Ascending aorta (tissue), 2 donors: ENCODE measurements at regions not wholly inside any gene's neighbourhood (a gene's known extent, or its start where the extent isn't known, plus 50 kb on each side); places are given as distances from the start of the nearest gene placed in this dataset.

Source experiments
- DNase-seq, 2 donors: peaks; one replicate each; pipeline ENCODE4 v3.0.0-alpha.2; 2019; ENCODE audit warnings: low spot score in 2 of 2
- H3K27ac ChIP-seq, 2 donors: fragments of 200-600 bp; sonication (generic); one replicate each; pipeline ENCODE4 v1.5.1; 2016 to 2017; ENCODE audit warnings: mild to moderate bottlenecking in 1 of 2
- H3K27me3 ChIP-seq: fragments of 200-600 bp; sonication (generic); one replicate; pipeline ENCODE4 v1.5.1; 2017
- H3K36me3 ChIP-seq, 2 donors: fragments of 200-600 bp; sonication (generic); one replicate each; pipeline ENCODE4 v1.5.1; 2016
- H3K4me1 ChIP-seq, 2 donors: fragments of 200-600 bp; sonication (generic); one replicate each; pipeline ENCODE4 v1.5.1; 2016 to 2017; ENCODE audit warnings: mild to moderate bottlenecking in 1 of 2
- H3K4me3 ChIP-seq, 2 donors: fragments of 200-600 bp; sonication (generic); one replicate each; pipeline ENCODE4 v1.5.1; 2016 to 2017; ENCODE audit warnings: mild to moderate bottlenecking in 1 of 2
- H3K9me3 ChIP-seq, 2 donors: fragments of 200-600 bp; sonication (generic); one replicate each; pipeline ENCODE4 v1.5.1; 2016
- intact Hi-C: fragments of 100-400 bp; cut with DNase I; formaldehyde crosslinking; loops from one replicate; pipeline ENCODE4 v1.15.1; 2023
- TF ChIP-seq, protein P1 (sequence below), 3 experiments: fragments of 200-600 bp in 2 of 3; fragments of 450-650 bp in 1 of 3; sonication (generic) in 2 of 3; IDR thresholded peaks; one replicate each; pipeline ENCODE4 v1.5.1; 2016 to 2019; ENCODE audit warnings: antibody characterized with exemption in 3 of 3, mild to moderate bottlenecking in 1 of 3, moderate library complexity in 1 of 3

DNA sequence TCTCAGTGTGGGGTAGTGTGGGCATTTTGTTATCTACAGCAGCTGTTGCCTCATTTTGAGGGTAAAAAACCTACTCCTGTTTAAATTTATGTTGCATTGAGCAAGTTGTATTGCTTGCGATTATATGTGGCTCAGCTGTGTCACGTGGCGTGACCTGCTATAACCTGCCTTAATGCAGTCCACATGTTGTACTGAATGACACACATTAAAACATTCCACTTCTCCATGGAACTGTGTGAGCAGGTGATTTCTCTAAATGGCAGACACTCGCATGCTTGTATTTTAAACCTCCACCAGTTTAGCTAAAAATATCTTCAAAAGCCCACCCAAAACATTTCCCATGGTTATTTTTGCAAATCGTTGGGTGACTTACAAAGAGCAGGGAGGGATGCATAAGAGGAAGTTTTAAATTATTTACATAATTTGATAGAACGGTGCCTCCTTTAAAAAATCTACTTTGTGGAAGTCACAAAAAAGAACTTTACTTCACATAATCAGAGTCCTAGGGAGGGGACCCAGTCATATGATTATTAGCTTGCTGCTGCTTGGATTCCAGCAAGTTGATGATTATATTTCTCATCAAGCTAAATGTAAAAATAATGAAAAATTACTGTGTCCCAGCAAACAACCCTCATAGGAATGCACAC is 163.3 kb upstream of the ZEB2 start:
- H3K27me3 ChIP-seq: no peaks in the 10 kb centered on the region
- intact Hi-C loops: no loop called here
- H3K36me3 ChIP-seq: no peaks in the 10 kb centered on the region
- no peak for DNase-seq
- no peak overlapping the region for H3K27ac ChIP-seq
- TF ChIP-seq, protein P1, sequence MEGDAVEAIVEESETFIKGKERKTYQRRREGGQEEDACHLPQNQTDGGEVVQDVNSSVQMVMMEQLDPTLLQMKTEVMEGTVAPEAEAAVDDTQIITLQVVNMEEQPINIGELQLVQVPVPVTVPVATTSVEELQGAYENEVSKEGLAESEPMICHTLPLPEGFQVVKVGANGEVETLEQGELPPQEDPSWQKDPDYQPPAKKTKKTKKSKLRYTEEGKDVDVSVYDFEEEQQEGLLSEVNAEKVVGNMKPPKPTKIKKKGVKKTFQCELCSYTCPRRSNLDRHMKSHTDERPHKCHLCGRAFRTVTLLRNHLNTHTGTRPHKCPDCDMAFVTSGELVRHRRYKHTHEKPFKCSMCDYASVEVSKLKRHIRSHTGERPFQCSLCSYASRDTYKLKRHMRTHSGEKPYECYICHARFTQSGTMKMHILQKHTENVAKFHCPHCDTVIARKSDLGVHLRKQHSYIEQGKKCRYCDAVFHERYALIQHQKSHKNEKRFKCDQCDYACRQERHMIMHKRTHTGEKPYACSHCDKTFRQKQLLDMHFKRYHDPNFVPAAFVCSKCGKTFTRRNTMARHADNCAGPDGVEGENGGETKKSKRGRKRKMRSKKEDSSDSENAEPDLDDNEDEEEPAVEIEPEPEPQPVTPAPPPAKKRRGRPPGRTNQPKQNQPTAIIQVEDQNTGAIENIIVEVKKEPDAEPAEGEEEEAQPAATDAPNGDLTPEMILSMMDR (IDR thresholded peaks at IDR 0.05): no peak
- H3K9me3 ChIP-seq: no peaks in the 10 kb centered on the region
- H3K4me1 ChIP-seq: no peaks in the 10 kb centered on the region
- no peak overlapping the region for H3K4me3 ChIP-seq

GRCh38 chr2:144682248-144682647 is 162.3 kb upstream of the ZEB2 start:
- Histone ChIP-seq H3K4me3 (no peak overlapping the region), H3K27ac (no peak overlapping the region), H3K36me3 (no peaks in the 10 kb centered on the region), H3K4me1 (no peaks in the 10 kb centered on the region), H3K27me3 (no peaks in the 10 kb centered on the region), H3K9me3 (no peaks in the 10 kb centered on the region)
- DNase-seq: no peak
- TF ChIP-seq, protein P1 (IDR thresholded peaks at IDR 0.05): no peak
- intact Hi-C loops: no loop called here

GRCh38 chr2:144681389-144681788 is 161.5 kb upstream of the ZEB2 start:
- intact Hi-C loops: no loop called here
- Histone ChIP-seq H3K36me3 (no peaks in the 10 kb centered on the region), H3K9me3 (no peaks in the 10 kb centered on the region)

DNA sequence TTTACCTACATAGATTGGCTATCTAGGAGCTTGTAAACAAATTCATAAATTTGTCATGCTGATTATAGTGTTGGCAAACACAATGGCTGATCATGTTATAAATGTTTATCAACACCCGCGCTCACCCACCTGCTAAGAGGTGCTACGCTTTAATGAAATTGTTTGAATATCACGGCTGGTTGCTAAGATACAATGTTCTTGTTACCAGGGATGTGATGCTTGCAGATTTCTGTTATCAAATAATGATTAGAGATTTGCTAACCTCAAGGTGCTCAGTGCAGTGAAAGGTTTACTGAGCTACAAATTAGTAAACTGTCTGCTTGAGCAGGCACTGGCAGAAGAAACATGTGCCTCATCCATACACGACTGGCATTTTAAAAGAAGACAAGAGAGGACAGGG is 160.0 kb upstream of the ZEB2 start:
- intact Hi-C loops: no loop called here
- TF ChIP-seq, protein P1 (IDR thresholded peaks at IDR 0.05): no peak
- Histone ChIP-seq H3K36me3 (no peaks in the 10 kb centered on the region), H3K4me1 (no peaks in the 10 kb centered on the region), H3K27me3 (no peaks in the 10 kb centered on the region), H3K9me3 (no peaks in the 10 kb centered on the region), H3K4me3 (no peak overlapping the region), H3K27ac (no peak overlapping the region)
- DNase-seq: no peak

More at GRCh38 chr2:144681389-144681788, 161.5 kb upstream of the ZEB2 start:
- TF ChIP-seq, protein P1 (IDR thresholded peaks at IDR 0.05): no peak
- H3K27me3 ChIP-seq: no peaks in the 10 kb centered on the region
- H3K4me3 ChIP-seq: no peak overlapping the region
- H3K27ac ChIP-seq: no peak overlapping the region
- no peaks in the 10 kb centered on the region for H3K4me1 ChIP-seq
- no peak for DNase-seq

- Histone ChIP-seq H3K27ac (no peak overlapping the region), H3K4me1 (no peaks in the 10 kb centered on the region), H3K4me3 (no peak overlapping the region), H3K36me3 (no peaks in the 10 kb centered on the region), H3K27me3 (no peaks in the 10 kb centered on the region), H3K9me3 (no peaks in the 10 kb centered on the region)
- TF ChIP-seq, protein P1 (IDR thresholded peaks at IDR 0.05): no peak
- intact Hi-C loops: no loop called here
- no peak for DNase-seq
Measured at GRCh38 chr2:144678736-144679135, 158.8 kb upstream of the ZEB2 start.

DNA sequence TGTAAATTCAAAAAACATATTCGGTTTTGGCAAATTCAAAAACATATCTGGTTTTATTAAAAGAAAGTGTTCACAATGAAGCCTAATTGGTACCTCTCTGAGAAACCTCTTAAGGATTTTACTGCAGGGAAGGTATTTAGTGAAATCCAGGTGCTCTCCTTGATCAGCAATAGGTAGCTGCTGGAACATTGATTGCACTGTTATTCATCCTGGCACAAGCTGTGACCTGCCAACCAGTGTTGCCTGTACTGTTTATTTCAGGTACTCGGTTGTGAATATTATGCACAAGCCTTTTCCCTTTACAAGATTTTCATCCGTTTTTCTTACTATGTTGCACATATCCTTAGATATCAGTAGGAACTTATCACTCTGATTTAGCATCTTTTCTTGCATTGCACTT is 155.8 kb upstream of the ZEB2 start:
- Histone ChIP-seq H3K4me3 (no peak overlapping the region), H3K4me1 (no peaks in the 10 kb centered on the region), H3K27ac (no peak overlapping the region), H3K9me3 (no peaks in the 10 kb centered on the region), H3K27me3 (no peaks in the 10 kb centered on the region), H3K36me3 (no peaks in the 10 kb centered on the region)
- no peak for DNase-seq
- TF ChIP-seq, protein P1 (IDR thresholded peaks at IDR 0.05): no peak
- intact Hi-C loops: no loop called here
